ENCODE measurements at regions not wholly inside any gene's neighbourhood (a gene's known extent, or its start where the extent isn't known, plus 50 kb on each side); places are given as distances from the start of the nearest gene placed in this dataset.

GRCh38 chr2:22998359-22998758 lies 386.6 kb upstream of the KLHL29 start:
- no peak overlapping the region for H3K4me3 ChIP-seq
- no peaks in the 10 kb centered on the region for H3K36me3 ChIP-seq
- DNase-seq: no peak
- H3K27me3 ChIP-seq: no peaks in the 10 kb centered on the region
- H3K4me1 ChIP-seq: no peaks in the 10 kb centered on the region
- intact Hi-C loops (cut with DNase I; ENCODE audit: low total_unique reads): no loop called here
- no peaks in the 10 kb centered on the region for H3K9me3 ChIP-seq
- H3K27ac ChIP-seq: no peak overlapping the region
- no peak for TF ChIP-seq CTCF (IDR thresholded peaks at IDR 0.05)

GRCh38 chr2:22999951-23000350 lies 385.0 kb upstream of the KLHL29 start:
- TF ChIP-seq CTCF (IDR thresholded peaks at IDR 0.05): no peak
- Histone ChIP-seq H3K27me3 (no peaks in the 10 kb centered on the region), H3K27ac (no peak overlapping the region), H3K4me1 (no peaks in the 10 kb centered on the region), H3K9me3 (no peaks in the 10 kb centered on the region), H3K4me3 (no peak overlapping the region), H3K36me3 (no peaks in the 10 kb centered on the region)
- no peak for DNase-seq
- intact Hi-C loops (cut with DNase I; ENCODE audit: low total_unique reads): no loop called here

- Histone ChIP-seq H3K27me3 (no peaks in the 10 kb centered on the region), H3K27ac (no peak overlapping the region), H3K9me3 (no peaks in the 10 kb centered on the region), H3K4me1 (no peaks in the 10 kb centered on the region), H3K36me3 (no peaks in the 10 kb centered on the region), H3K4me3 (no peak overlapping the region)
- intact Hi-C loops (cut with DNase I; ENCODE audit: low total_unique reads): no loop called here
- no peak for TF ChIP-seq CTCF (IDR thresholded peaks at IDR 0.05)
- no peak for DNase-seq
Observed at GRCh38 chr2:23002234-23002633, 382.7 kb upstream of the KLHL29 start.

GRCh38 chr2:23005469-23005868 lies 379.5 kb upstream of the KLHL29 start:
- H3K36me3 ChIP-seq: no peaks in the 10 kb centered on the region
- TF ChIP-seq CTCF (IDR thresholded peaks at IDR 0.05): no peak
- intact Hi-C loops (cut with DNase I; ENCODE audit: low total_unique reads): no loop called here
- no peak overlapping the region for H3K4me3 ChIP-seq
- DNase-seq: no peak
- no peaks in the 10 kb centered on the region for H3K27me3 ChIP-seq
- no peak overlapping the region for H3K27ac ChIP-seq
- no peaks in the 10 kb centered on the region for H3K9me3 ChIP-seq
- H3K4me1 ChIP-seq: peaks cover 0 to 10% (median 1%) of the 10 kb centered on the region in 4 donors

GRCh38 chr2:23007631-23008235 lies 377.2 kb upstream of the KLHL29 start:
- no peaks in the 10 kb centered on the region for H3K36me3 ChIP-seq
- no peak overlapping the region for H3K27ac ChIP-seq
- H3K27me3 ChIP-seq: no peaks in the 10 kb centered on the region
- no peak for DNase-seq
- no peaks in the 10 kb centered on the region for H3K9me3 ChIP-seq
- intact Hi-C loops (cut with DNase I; ENCODE audit: low total_unique reads): no loop called here
- H3K4me3 ChIP-seq: no peak overlapping the region
- TF ChIP-seq CTCF (IDR thresholded peaks at IDR 0.05): no peak
- peaks cover 0 to 10% (median 1%) of the 10 kb centered on the region in 4 donors for H3K4me1 ChIP-seq

GRCh38 chr2:23008440-23008839 lies 376.5 kb upstream of the KLHL29 start:
- H3K9me3 ChIP-seq: no peaks in the 10 kb centered on the region
- no peak overlapping the region for H3K4me3 ChIP-seq
- intact Hi-C loops (cut with DNase I; ENCODE audit: low total_unique reads): no loop called here
- no peak overlapping the region for H3K27ac ChIP-seq
- no peaks in the 10 kb centered on the region for H3K36me3 ChIP-seq
- DNase-seq: no peak
- no peak for TF ChIP-seq CTCF (IDR thresholded peaks at IDR 0.05)
- peaks cover 0 to 10% (median 1%) of the 10 kb centered on the region in 4 donors for H3K4me1 ChIP-seq
- H3K27me3 ChIP-seq: no peaks in the 10 kb centered on the region
